ENCODE measurements at regions not wholly inside any gene's neighbourhood (a gene's known extent, or its start where the extent isn't known, plus 50 kb on each side); places are given as distances from the start of the nearest gene placed in this dataset.

DNA sequence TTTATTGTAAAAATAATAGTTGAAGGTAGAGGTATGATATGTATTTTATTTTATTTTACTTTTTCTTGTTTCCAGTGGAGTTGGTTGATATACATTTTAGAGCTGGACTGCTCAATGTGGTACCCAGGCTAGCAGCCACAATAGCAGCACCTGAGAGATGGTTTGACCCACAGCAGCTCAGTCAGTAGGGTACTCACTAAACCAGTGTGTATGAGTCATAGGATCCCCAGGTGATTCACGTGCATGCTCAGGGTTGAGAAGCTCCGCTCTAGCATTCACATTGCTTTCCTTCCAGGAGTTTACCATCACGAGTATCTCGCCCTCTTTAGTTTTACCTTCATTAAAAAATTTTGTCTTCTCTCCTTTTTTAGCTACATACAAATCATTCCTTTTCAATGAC is 96.0 kb upstream of the PAXBP1 start:
- Histone ChIP-seq H2BK5ac (ENCODE audit: low read depth, low read length, poor library complexity, severe bottlenecking) (no peak overlapping the region), H3K36me3 (ENCODE audit: control insufficient read depth, insufficient read depth, low read length) (no peaks in the 10 kb centered on the region), H4K91ac (ENCODE audit: insufficient read depth, low read depth, low read length) (no peak overlapping the region), H3K9me3 (ENCODE audit: control insufficient read depth, insufficient read depth, low read length) (no peaks in the 10 kb centered on the region), H2AK5ac (ENCODE audit: low read depth, low read length) (no peak overlapping the region), H3K9me1 (ENCODE audit: insufficient read depth, low read length) (no peaks in the 10 kb centered on the region), H2BK120ac (ENCODE audit: low read depth, low read length) (no peak overlapping the region), H2BK15ac (ENCODE audit: low read depth, low read length) (no peak overlapping the region), H2AFZ (replicated peaks; ENCODE audit: low read length, poor library complexity) (no peak overlapping the region), H3K56ac (ENCODE audit: extremely low read depth, insufficient read depth, low read length) (no peak overlapping the region), H2AK9ac (replicated peaks; ENCODE audit: low read depth, low read length, poor library complexity) (no peak overlapping the region), H4K20me1 (ENCODE audit: insufficient read depth, low read length) (no peaks in the 10 kb centered on the region), H3K27ac (ENCODE audit: insufficient read depth, low read length) (no peak overlapping the region), H2BK20ac (ENCODE audit: low read depth, low read length) (no peak overlapping the region), H3K18ac (ENCODE audit: low read depth, low read length) (no peak overlapping the region), H3K14ac (replicated peaks; ENCODE audit: low read depth, low read length) (no peak overlapping the region), H3K27me3 (ENCODE audit: control insufficient read depth, insufficient read depth, low read length) (no peaks in the 10 kb centered on the region; the same call in 1 of the 2 replicates), H3K79me1 (ENCODE audit: low read depth in 1 of 2, low read length in 2 of 2) (no peaks in the 10 kb centered on the region), H3K4me2 (ENCODE audit: low read depth, low read length) (no peak overlapping the region), H4K8ac (ENCODE audit: low read depth in 2 of 2, low read length in 2 of 2) (no peak overlapping the region), H3K4me1 (ENCODE audit: control insufficient read depth, insufficient read depth, low read length) (no peaks in the 10 kb centered on the region), H3K4ac (ENCODE audit: low read depth, low read length) (no peak overlapping the region), H3K23ac (ENCODE audit: low read depth, low read length) (no peak overlapping the region), H3K4me3 (ENCODE audit: insufficient read depth, low read depth, low read length) (no peak overlapping the region), H3K9ac (ENCODE audit: low read depth, low read length) (no peak overlapping the region), H4K5ac (ENCODE audit: low read depth, low read length) (no peak overlapping the region)
- POLR2A ChIA-PET (ENCODE audit: unreplicated experiment), result no interaction called here
- DNase-seq (no peak), ATAC-seq (ENCODE audit: low read depth) (no peak)
- TF ChIP-seq MAZ (IDR thresholded peaks at IDR 0.05; ENCODE audit: borderline replicate concordance, low read depth, low read length), result no peak
- TF ChIP-seq BHLHE40 (IDR thresholded peaks at IDR 0.05; ENCODE audit: low read depth, low read length), result no peak
- TF ChIP-seq CEBPB (IDR thresholded peaks at IDR 0.05; ENCODE audit: low read depth, low read length), result no peak
- no peak for TF ChIP-seq RFX5 (IDR thresholded peaks at IDR 0.05; ENCODE audit: low read depth, low read length)
- TF ChIP-seq RAD21 (IDR thresholded peaks at IDR 0.05; ENCODE audit: low read length), result no peak
- TF ChIP-seq, protein P1, sequence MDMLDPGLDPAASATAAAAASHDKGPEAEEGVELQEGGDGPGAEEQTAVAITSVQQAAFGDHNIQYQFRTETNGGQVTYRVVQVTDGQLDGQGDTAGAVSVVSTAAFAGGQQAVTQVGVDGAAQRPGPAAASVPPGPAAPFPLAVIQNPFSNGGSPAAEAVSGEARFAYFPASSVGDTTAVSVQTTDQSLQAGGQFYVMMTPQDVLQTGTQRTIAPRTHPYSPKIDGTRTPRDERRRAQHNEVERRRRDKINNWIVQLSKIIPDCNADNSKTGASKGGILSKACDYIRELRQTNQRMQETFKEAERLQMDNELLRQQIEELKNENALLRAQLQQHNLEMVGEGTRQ (IDR thresholded peaks at IDR 0.05; ENCODE audit: low read depth, low read length), result no peak
- TF ChIP-seq MAFK (IDR thresholded peaks at IDR 0.05; ENCODE audit: low read depth, low read length), result no peak
- TF ChIP-seq CHD1 (IDR thresholded peaks at IDR 0.05; ENCODE audit: low read depth, low read length), result no peak
- no peak for TF ChIP-seq POLR2A (IDR thresholded peaks at IDR 0.05; ENCODE audit: low read depth, low read length)
- in situ Hi-C loops (cut with MboI; ENCODE audit: low sequenced_read_pairs) (no loop called here), dilution Hi-C loops (cut with HindIII; ENCODE audit: low sequenced_read_pairs, unreplicated experiment) (no loop called here), intact Hi-C loops (cut with micrococcal nuclease) (no loop called here)
- CTCF ChIA-PET, result no interaction called here
- BruUV-seq (replicated peaks), result no TSS peak
- WGBS, 2 experiments (ENCODE audit: extremely low coverage in 2 of 2, insufficient read length in 1 of 2), result no CpG with 5 or more reads among the region's 4 CpGs

Data from IMR-90 (cell line).